Iris pigment epithelial cell (primary cell): ENCODE measurements at regions not wholly inside any gene's neighbourhood (a gene's known extent, or its start where the extent isn't known, plus 50 kb on each side); places are given as distances from the start of the nearest gene placed in this dataset.
A peak's percentile ranks its signal among the peaks of the same experiment; 100 is the strongest.

ENCODE experiments used
- DNase-seq: peaks from one replicate; pipeline ENCODE4 v3.0.0-alpha.2; 2011; ENCODE audit warnings: low read depth

DNA sequence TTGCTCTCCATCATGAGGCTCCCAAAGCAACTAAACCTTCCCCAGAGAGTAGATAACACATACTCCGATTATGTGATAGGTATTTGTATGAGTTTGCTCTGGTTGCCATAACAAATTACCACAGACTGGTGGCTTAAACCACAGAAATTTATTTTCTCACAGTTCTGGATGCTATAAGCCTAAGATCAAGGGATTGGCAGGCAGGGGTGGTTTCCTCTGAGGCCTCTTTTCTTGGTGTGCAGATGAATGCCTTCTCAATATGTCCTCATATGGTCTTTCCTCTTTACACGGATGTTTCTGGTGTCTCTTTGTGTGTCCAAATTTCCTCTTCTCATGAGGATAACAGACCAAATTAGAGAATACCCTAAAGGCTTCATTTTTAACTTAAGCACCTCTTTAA, 285.8 kb upstream of the GRIP1 start:
- peak; percentile 41 for DNase-seq

DNA sequence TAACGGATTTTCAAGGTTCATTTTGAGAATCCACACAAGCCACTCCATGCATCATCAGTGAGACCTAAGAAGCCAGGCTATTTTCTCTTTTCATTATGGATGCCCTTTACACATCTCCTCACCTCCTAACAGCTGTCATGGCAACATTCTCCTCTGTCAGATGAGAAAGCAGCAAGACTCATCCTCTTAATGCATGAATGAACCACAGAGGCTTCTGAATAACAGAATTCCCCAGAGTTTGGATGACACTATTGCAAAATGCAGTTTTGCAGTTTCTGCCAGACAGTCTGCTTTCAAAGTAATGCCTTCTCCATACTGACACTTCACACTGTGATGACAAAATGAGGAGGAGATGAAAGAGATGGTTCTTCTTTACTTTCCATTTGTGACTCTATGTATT, 286.7 kb upstream of the GRIP1 start:
- DNase-seq: no peak

DNA sequence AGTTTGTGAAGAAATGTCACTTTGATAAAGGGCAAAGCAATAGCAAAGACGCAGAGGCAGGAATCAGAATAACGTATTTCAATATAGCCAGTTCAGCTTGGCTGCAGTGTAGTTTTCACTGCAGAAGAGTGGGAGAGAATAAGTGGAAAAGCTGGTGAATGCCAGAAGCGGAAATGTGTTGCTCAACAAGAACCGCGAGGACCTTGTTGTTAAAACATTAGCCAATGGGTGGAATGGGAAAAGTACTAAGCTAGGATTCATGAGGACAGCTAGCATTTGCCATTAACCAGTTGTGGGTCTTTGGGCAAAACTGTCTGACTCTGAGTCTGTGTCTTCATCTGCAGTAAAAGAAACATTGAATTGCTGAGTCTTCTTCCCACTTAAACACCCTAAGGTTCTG, 292.9 kb upstream of the GRIP1 start:
- no peak for DNase-seq

DNA sequence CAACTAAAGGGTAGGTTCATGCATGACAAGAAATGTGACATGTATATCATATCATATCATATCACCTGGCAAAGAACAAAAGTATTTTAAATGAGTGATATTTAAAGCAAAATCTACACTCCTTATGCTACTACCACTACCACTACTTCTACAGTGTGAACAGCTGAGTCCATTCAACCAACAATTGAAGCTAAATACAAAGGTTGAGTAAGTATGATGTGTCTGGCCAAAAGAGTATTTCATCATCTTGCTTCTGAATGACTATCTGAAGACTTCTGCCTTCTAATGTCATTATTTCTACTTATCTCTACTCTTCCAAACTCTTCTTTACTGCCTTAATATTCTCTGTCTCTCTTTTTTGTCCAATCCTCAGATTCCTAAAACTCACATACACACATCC, 292.6 kb upstream of the CAND1 start:
- DNase-seq: no peak

DNA sequence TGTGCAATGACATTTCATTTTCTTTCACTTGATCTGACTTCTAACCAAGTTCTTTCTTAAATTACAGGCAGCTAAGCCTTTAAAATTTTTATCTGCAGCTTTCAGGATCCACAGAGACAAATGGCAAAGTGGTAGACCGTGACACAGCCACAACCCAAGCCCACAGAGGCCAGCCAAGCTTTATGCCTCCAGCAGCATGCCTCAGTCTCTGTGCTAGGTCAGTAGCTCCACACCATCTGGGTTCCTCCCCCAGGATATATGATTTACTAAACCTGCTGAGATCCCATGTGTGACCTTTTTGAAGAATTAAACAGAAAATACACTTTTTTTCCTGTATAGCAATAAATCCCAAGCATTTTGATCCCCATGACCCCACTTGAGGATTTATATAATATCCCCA, 290.4 kb upstream of the CAND1 start:
- no peak for DNase-seq

DNA sequence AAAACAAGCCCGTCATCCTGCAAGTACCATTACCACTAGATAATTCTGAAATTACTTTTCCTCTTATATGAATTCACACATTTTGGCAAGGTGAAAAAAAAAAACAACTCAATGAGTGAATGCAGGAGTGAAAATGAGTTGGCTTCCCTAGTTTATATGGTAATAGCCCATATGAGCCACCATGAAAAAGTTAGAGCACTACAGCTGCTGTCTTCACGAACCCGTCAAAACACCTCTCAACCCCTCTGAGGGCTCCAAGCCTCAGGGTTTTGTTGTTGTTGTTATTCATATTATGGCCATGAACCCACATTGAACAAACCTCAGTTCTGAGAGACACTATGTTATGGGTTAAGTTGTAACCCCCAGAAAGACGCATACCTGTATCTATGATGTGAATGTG, 289.9 kb upstream of the CAND1 start:
- DNase-seq: no peak

DNA sequence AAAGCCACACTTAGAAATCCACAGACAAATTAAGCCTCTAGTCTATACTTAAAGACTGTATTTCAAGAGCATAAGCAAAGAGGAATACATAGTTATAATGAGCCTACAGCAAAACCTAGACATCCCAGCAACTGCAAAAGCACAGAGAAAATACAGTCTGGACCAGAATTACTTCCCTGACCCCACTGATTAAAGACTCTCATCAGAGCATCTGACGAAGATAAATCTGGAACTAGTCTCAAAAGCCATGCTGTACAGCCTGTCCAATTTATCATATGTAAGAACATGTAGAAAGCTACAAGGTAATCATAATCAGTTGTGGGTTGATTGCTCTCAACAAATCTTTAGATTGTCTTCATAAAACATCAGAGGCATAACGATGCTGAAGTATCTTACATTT, 285.1 kb upstream of the CAND1 start:
- no peak for DNase-seq

DNA sequence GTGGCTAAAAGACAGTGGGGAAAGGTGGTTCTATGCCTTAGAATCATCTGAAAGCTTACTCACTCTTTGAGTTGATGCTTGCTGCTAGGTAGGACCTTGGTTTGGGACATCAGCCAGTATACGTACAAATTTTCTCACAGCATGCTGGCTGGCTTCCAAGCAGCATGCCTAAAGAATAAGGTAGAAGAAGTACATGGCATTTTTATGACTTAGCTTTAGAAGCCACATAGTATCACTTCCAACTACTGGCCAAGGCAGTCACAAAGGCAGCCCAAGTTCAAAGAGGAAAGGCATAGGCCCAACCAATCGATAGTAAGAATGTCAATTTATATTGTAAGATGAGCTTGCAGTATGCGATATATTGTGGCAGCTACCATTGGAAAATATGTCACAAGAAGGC, 284.2 kb upstream of the CAND1 start:
- DNase-seq: peak; percentile 18

DNA sequence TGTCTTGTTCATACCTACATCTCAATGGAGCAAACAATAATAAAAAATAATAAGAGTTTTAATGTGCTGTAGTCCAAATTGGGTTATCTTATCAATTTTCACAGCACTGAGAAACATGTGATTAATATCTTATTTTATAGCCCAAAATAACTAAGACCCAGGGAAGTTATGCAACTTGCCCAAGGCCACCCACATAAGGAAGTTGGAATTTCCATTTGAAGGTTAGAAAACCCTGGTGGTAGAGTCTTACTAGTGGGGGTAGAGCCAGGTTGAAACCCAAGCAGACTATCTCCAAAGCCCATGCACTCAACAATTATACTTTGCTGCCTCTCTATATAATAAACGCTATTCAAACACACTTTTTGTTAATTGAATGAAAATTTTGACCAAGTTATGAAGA, 270.0 kb upstream of the CAND1 start:
- DNase-seq: no peak

DNA sequence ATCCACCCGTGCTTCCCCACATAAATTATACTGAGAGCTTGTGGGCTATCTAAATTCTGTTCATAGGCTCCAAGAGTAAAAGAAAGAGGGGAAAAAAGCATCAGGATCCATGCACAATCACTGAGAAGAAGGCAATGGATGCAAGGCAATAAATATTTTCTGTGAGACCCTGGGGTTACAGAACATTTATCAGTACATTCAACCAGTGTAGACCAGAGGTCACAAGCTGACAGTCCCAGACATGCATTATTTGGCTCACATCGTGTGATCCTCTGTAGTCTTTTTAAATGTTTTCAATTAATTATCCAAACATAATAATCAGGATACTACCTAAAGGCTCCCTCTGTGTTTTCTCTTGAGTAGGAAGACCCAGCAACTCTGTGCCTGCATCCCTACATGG, 267.9 kb upstream of the CAND1 start:
- no peak for DNase-seq

DNA sequence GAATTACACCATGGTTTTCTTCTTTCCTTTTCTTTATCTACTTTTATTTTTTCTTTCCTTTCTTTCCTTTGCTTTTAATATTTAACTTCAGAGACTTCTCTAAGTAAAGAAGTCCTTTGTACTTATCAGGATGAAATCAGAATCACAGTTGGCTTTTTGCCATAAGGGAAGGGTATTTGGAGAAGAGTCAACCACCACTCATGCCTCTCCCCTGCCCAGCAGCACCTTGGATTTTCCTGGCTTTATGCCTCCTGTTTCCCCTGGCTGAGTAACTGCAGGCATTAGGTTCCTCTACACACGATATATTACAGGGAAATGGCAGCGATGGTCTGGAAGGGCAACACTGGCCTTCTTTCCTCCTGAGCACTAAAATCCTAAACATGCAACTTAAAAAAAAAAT, 266.4 kb upstream of the CAND1 start:
- DNase-seq: no peak

DNA sequence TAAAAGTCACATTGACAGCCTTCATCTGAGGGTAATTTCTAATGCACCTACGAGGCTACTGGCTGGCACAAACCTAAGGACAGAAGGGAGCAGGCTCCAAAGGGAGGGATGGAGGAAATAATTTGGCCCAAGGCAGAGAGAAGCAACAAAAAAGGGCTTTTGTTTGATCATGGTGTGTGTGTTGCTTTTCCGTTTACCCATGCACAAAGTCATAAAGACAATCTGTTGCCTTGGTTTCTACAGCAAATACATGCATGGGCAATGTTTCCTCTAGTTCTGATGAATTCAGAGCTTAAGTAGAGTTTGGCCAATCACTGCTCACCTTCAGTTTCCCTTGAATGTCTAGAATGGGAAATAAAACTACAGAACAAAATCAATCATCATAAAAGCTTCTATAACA, 262.5 kb upstream of the CAND1 start:
- DNase-seq: no peak

DNA sequence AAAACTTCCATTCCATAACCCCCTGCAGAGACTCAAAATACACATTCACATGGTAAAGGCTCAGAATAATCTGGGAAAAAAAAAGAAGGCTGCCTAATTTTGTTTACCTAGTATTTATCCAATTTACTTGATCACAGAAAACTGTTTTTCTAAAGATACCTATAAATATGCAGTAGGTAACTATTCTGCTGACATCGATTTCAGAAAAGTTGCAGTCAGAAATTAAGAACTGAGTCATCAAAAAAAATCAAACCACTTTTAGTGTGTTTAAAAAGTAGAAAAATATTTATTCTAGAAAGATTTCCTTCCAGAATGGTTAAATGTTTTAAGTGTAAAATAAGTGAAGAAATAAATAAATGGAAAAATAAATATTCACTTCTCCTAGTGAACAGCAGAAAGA, 254.5 kb upstream of the CAND1 start:
- DNase-seq: no peak

DNA sequence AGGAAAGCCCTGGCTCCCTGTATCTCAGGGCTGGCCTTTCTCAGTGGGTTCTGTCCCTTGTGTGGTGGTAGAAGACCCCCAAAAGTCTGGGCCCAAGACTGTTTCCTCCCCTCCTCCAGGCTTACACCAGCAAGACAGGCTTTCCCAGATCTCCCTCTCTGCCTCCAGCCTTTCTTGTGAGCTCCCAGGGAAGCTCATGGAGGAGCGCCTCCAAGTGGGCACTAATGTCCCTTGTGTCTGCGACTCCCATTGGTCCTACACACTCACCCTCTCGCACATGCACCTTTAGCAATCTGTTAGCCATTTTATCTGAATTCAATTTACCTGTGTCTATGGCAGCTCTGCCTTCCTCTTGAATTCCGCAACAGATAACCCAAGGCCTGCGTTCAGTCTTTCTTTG, 251.1 kb upstream of the CAND1 start:
- DNase-seq: no peak

DNA sequence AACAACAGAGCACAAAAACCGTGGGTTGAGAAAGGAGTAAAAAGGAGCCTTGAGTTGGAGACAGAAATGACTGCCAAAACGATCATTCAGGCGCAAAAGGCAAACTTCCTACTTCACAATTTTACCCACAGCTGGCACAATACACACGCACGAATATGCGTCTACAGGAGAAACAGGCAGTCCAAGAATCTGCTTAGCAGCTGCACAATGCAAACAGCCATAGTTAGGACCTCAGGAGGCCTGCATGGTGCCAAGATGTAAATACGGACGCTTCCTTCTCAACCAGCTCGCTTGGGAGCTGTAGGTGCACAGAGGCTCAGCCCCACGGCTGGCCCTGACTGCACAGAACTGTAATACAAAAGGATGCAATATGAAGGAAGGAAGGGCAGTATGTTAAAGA, 250.1 kb upstream of the CAND1 start:
- DNase-seq: peak; percentile 7

DNA sequence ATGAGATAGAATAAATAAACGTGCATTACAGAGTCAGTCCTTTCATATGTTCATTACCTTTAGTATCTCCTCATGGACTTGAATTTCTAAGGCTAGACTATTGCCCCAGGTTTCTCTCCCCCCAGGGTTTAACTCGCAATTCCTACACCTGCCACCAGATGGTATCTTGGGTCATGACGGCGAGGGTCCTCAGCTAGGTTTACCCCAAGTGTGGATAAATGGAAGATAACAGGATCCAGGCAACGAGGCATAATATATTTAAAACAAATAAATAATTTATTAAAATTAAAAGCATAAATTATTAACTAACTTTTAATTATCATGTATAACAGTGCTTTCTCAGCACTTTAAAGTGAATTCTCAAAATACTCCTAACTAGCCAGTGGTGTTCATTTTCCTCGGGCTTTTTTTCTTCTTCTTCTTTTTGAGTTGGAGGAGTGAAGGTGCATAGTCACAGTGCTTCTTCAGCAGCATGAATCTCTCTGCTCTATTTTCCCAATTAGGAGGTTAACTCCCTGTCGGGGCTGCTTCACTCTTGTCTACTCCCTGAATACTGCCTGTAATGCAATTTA, 243.5 kb upstream of the CAND1 start:
- peak; percentile 8 for DNase-seq

DNA sequence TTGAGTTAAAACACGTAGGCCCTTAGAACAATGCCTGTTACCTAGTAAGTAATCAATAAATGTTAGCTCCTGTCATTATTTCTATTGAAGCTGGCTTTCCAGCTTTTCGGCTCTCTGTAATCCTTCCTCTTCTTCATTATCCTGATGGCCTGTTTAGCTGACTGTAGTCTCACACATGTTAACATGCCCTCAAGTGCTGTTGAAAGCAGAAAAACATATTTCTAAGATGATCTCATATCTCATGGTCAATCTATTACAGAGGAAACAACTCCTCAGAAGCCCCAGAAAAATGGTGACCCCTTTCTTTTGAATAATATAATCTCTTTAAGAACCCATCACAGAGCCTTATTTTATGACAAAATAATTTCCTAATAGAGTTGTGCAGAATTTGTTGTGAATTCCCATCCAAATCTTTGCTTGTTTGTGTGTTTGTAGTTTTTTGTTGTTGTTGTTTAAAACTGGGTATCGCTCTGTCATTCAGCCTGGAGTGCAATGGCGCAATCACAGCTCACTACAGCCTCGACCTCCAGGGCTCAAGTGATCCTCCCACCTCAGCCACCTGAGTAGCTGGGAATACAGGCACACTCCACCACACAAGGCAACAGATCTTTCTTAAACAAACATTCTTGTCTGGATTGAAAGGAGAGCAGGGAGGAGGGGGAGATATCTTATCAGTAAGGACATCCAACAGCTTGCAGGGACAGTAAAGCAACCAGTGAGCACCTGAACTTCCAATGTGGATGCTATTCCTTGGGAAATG, 242.5 kb upstream of the CAND1 start:
- DNase-seq: no peak

DNA sequence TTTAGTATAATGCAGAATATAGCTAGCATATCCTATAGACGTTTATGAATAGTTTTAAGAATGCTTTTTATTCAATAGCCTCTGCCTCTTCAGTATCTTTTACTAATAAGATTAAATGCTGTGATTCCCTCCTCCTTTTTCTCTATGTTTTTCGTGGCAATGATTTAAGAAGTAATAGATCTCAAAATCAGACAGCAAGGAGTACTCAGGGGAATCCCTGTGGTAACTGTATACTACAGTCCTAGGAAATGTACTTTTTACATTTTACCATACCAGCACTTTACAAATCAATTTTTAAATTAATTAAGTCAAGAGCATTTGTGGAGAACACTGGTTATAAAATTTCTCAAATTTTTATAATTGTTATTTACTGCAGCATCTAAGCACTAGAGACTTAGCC, 240.6 kb upstream of the CAND1 start:
- DNase-seq: no peak

DNA sequence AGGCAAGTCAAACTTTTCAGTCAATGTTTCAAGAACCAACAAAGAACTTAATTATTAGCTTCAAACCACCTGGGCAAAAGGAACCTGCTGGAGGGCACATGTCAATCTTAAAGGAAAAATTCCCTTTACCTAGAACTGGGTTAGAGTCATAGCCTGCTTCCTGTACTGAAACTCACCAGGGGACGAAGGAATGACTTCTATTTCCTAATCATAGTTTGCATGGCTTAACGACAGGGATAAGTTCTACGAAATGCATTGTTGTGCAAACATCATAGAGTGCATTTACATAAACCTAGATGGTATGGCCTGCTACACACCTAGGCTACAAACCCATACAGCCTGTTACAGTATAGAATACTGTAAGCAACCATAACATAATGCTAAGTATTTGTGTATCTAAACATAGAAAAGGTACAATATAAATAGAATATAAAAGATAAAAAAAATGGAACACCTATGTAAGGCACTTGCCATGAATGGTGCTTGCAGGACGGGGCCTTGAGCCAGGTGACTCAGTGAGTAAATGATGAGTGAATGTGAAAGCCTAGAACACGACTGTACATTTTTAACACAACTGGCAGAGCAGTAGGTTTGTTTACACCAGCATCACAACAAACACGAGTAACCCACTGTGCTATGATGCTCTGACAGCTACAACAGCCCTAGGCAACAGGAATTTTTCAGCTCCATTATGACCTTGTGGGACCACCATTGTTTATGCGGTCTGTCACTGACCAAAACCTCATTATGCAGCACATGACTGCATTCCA, 234.9 kb upstream of the CAND1 start:
- DNase-seq: peak; percentile 28

DNA sequence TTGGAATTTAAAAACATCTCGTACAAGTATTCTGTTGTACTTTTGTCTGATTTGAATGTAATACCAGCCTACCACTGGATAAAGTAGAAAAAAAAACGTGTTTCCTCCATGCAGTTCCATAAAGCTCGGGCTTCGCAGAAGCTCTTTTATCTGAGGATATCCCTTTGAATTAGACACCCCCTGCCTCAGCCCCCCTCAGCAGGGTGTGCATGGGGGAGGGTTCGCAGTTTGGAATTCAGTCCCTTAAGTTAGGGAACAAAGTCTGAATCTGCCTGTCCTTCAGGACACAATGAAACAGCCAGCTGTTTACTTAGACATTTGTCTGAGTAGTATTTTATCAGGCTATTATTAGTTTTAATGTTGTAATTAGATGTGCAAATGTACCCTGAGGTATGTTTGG, 234.0 kb upstream of the CAND1 start:
- DNase-seq: no peak

DNA sequence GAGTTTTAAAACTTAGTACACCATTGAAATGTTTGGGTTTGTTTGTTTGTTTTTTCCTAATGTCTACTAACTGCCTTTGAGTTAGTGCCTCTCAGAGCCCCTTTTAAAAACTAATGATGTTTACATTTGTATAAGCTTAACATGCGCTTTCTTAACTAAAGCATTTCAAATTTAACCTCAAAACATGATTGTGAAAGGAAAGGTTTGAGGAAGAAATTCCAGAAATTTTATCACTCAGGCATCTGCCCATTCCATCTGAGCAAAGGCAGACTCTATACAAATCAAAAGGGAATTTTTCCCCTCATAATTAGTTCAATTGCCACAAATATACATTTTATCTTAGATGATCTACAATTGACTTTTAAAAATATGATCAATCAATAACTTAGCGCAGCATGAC, 230.7 kb upstream of the CAND1 start:
- no peak for DNase-seq

DNA sequence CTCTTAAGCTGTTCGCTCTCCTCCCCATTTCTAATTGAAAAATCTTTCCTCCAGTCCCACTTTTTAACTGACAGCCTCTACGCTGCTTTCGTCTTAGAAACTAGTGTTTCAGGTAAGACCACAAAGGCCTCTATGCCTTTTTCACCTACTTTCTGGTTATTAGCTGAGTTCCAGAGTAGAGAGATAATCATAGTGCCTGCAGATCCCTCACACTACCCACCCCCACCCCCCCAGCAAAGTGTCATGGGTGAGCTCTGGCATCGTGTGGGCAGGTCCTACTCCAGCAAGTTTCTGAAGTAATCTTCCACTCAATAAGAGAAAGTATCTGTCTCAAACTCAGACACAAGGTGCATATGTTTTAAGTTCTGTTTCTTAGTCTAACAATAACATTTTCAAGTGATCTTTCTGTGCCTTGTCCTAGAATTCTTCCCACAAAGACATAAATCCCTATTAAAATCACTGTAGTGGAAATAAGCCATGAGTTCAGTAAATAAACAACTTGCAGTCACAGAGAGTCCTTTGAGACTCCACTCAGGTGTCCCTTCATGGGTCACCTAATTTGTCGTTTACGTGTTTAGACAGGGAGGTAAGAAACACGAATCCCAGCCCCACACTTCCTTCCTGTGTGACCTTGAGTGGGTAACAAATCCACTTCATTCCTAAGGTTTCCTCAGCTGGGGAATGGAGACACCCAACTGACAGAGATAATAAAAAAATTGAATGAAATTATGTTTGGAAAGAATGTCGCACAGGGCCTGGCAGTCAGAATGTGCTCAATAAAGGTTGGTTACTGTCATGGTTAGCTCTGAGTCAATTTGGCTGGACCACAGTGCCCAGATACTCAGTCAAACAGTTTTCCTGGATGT, 228.9 kb upstream of the CAND1 start:
- DNase-seq: no peak

DNA sequence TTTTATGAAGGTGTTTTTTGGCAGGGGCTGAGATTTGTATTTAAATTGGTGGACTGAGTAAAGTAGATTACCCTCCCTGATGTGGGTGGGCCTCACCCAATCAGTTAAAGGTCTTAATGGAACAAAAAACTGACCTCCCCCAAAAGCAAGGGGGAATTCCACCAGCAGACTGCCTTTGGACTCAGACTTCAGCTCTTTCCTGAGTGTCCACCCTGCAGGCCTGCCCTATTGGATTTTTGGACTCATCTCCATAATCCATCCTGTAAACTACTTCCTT, 228.4 kb upstream of the CAND1 start:
- no peak for DNase-seq
